ENCODE measurements at regions not wholly inside any gene's neighbourhood (a gene's known extent, or its start where the extent isn't known, plus 50 kb on each side); places are given as distances from the start of the nearest gene placed in this dataset.

- DNase-seq = no peak
Measured at GRCh38 chr2:58968885-58969284, 727.8 kb upstream of the FANCL start.

- no peak for DNase-seq
Measured at GRCh38 chr2:58967736-58968135, 726.6 kb upstream of the FANCL start.

DNA sequence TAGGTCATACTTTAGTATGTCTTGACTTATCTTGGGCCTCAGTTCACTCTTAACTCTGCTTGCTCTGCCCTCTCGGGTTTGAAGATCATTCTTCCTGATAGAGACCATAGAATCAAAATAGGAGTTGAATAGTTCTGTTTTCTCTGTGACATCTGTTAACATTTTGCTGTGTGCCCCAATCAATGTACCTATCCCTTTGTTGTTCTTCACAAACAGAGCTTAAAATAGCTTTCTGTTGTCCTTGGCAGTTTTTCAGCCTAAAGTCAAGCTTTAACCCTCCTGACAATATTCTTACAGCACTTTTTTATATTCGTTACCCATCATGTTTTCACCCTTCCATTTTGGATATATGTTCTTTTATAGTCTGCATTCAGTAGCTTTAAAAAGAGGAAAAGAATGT, 724.5 kb upstream of the FANCL start:
- no peak for DNase-seq

DNA sequence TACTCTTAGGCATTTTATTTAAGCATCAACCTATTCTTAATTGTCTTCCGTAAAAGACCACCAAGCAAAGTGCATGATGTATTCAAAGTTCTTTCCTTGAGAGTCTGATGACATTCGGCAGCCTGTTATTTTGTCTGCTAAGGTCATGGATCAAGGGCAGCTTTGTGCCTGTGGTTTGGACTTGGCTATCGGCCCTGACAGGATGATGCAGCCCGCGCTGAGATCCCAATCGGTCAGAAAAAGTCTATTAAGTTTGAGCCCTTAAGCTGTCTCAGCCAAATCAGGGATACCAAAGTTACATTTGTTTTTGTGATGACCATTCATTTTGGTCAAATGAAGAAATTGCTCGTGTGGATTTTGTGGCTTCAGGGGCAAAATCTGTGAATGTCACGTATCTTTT, 718.9 kb upstream of the FANCL start:
- DNase-seq = no peak

DNA sequence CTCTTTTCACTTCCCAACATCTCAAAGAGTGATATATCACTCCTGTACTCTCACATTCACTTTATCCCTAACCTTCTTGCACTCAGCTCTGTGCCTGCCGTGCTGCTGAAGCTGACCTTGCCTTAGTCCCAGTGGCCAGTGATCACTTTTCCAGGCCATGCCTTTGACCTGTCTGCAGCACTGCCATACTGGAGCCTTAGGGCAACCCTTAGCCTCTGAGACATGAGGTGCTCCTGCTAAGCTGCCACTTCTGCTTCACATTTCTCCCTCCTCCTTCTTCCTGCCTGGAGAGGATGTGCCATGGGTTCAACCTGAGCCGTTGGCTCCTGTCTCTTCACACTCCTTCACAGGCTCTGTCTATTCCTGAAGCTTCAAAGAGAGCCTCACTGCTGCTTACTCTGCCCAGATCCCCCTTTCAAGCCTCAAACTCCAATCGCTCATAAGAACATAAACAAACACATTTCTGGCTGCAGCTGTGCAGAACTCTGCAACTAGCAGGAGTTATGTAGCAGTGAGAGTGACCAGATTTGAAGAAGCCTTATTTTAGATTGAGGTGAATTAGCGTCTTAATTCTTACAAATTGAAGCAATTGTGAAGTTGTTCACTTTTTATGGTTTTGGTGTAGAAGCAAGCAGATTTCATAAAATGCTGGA, 716.2 kb upstream of the FANCL start:
- DNase-seq = no peak

- no peak for DNase-seq
Measured at GRCh38 chr2:58954880-58955385, 713.8 kb upstream of the FANCL start.

DNA sequence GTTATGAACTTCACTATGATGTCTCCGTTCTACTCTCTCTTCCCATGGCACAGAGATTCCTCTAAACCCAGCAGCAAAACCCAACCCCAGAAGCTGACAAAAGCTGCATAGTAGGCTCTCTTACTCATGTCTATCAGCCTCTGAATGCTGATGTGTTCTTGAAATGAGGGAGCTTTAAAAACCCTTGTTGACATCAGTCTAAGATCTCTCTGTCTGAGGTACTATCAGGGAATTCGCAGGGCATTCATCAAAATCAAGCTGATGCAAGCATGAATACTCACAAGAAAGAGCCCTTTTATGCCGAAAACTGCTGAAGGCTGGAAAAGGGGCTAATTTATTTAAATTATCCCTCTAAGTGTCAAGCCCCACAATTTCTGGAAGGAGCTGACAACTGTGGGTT, 710.6 kb upstream of the FANCL start:
- DNase-seq = no peak

DNA sequence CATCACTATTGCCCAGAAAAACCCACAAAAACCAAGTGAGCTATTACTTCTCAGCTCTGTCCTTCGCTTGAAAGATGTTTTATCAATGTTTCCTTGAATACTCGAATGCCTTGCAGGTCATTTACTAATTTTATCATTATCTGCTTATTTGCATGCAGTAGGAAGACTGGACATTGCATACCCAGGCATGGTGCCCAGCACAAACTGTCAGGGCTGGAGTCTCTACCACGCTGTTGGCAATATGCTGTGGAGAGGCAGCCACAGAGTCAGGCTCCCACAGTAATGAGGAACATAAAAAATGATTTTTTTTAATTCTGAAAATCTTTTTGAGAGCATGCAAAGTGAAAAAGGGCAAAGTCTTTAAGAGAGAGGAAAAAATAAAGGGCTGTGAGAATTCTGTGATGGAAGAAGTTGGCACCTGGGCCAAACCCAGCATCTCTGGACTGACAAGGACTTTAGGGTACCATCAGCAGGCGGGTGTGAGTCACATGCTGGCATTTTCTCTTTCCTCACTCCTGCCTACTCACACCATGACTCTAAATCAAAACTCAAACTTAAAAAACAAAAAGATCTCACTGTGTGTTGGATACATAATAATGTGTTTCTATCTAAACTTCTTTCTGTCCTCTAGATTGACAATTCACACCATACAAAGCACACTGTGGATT, 709.8 kb upstream of the FANCL start:
- DNase-seq = no peak

DNA sequence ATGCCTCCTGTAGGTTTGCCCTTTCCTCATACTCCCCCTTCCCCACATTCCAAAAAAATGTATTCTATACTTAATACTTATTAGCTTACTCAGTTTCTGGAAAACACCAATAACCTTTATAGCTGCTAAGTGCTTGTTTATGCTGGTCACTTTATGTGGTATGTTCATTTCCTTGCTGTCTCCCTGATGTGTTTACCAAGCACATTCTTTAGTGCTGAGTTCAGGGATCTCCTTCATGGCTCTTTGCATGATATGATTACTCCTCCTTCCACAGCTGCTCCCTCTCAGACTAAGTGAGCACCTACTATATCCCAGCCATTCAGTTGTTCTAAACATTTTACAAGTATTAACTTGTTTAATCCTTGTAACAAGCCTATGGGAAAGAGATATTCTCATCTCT, 698.3 kb upstream of the FANCL start:
- no peak for DNase-seq

DNA sequence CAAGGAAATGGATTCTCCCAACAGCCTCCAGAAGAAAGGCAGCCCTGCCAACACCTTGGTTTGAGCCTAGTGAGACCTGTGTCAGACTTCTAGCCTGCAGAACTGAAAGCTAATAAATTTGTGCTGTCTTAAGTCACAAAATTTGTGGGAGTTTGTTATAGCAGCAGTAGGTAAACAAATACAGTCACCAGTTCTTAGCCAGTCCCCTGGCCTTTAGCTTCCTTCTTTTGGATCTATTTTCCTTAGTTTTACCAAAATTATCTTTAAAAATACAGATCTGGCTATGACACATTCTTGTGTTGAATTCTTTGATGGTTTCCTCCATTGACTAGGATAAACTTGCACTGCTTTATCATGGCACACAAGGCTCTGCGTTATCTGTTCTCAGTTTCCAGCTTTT, 697.9 kb upstream of the FANCL start:
- DNase-seq = no peak

DNA sequence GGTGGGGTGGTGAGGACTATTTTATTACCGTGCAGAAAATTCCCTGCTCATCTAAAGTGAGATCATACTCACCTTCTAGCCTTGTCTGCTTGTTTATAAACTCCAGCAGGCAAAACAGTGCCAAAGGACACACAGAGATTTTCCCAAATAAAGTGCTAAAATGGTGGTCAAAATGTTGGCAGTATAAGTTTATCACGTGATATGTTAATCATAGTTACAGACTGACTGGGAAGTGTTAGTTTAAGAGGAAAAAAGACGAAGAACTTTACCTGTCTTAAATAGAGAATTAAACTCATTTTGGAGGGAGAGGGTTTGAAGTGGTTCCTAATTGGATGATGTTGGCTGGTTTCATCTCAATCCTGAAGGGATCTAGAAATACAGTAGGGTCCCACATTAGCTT, 691.7 kb upstream of the FANCL start:
- DNase-seq = no peak

DNA sequence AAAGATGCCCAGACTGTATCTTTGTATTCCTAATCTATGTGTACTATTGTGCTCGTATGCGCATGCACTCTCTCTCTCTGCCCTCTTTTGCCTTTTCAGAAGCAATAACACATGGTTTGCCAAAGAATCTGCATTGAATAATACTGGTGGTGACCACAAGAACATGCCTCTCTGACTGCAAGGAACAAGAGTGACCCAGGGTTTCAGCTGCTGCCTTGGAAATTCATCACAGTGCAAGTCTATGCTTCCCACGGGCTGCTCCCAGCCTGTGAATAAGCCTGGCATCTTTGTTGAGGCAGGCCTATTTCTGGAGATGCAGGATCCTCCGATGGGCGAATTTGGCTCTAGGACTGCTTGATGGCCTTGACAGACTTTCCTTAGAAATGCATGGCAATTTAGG, 689.4 kb upstream of the FANCL start:
- DNase-seq = no peak

- DNase-seq = no peak
Measured at GRCh38 chr2:58928973-58929372, 687.8 kb upstream of the FANCL start.

- DNase-seq = no peak
Measured at GRCh38 chr2:58928391-58928790, 687.3 kb upstream of the FANCL start.

GRCh38 chr2:58926112-58926511, 685.0 kb upstream of the FANCL start:
- DNase-seq = no peak

DNA sequence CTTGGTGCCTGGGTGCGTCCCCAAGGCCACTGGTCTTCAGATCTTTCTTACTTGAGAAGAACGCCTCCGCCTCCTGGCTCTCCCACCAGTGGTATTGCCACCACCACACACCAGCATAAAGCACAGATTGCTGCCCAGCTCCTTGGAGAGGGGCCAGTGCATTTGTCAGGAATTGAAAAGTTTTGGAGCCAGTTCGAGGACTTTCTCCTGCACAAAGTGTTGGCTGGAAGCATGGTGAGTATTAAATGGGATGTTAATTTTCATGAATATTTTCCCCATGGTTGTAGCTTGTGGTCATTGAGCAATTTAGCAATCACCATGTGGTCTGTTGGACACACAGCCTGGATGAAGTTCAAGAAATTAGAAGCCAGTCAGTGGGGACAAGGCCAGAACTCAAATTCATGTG, 684.6 kb upstream of the FANCL start:
- no peak for DNase-seq

GRCh38 chr2:58923869-58924268, 682.7 kb upstream of the FANCL start:
- DNase-seq = no peak

- no peak for DNase-seq
Measured at GRCh38 chr2:58922245-58922644, 681.1 kb upstream of the FANCL start.

DNA sequence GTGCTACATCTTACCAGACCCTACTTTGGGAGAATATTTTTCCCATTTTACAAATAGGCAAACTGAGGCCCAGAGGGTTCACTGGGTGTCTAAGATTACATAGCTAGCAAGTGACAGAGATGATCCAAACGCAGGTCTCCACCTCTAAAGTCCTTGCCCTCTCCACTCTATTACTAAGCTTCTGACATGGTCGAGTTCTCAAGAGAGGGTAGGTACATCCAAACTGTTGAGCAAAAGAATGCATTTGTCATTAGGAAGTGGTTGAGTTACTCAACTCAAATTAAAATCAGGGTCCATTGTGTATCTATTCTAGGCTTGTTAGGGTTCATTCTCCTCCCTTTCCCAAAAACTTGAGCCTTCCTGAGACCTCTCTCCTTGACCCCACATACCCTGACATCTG, 680.6 kb upstream of the FANCL start:
- no peak for DNase-seq

GRCh38 chr2:58920001-58920400, 678.9 kb upstream of the FANCL start:
- DNase-seq = no peak

- DNase-seq = no peak
Measured at GRCh38 chr2:58919316-58919715, 678.2 kb upstream of the FANCL start.

DNA sequence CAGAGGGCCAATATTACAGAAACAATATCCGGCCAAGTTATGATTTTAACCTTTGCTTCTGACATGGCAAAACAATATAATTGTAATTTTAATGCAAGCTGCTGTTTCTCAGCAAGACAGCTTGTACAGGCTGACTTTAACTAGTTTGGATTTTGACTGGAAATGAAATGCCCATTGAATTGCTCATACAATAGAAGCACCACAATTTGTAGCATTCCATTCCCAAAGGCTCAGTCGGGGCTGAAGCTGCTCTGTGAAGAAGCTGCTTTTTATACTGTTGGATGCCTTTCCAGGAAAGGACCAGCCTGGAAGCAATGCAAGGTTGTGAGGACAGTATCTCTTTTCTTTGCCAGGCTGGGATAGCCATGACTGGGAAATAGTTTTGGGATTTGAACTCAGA, 677.0 kb upstream of the FANCL start:
- DNase-seq = no peak

DNA sequence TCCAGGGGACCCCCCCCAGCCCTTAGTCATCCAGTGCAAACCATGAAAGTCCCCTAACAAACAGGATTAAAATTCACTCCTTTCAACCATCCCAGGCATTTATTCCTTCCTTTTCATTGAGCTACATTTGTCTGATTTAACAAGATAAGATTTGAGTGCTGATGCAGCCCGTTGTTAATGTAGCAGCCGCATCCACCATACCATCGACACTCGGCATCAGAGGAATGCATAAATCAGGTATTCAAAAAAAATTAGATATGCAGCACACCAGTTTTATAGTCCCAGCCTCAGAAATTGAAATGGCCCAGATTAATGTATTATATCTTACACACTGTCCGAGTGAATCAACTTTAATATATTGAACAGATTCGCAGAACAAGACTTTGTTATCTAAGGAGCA, 676.5 kb upstream of the FANCL start:
- DNase-seq = no peak

- no peak for DNase-seq
Measured at GRCh38 chr2:58916063-58916462, 674.9 kb upstream of the FANCL start.
